ENCODE measurements at regions not wholly inside any gene's neighbourhood (a gene's known extent, or its start where the extent isn't known, plus 50 kb on each side); places are given as distances from the start of the nearest gene placed in this dataset.

- DNase-seq (ENCODE audit: low read depth in 2 of 2), result no peak
These were observed 1087.2 kb upstream of the B3GALT2 start for GRCh38 chr1:194273660-194274059.

GRCh38 chr1:194268839-194269238 is 1082.4 kb upstream of the B3GALT2 start:
- DNase-seq (ENCODE audit: low read depth in 2 of 2), result no peak

DNA sequence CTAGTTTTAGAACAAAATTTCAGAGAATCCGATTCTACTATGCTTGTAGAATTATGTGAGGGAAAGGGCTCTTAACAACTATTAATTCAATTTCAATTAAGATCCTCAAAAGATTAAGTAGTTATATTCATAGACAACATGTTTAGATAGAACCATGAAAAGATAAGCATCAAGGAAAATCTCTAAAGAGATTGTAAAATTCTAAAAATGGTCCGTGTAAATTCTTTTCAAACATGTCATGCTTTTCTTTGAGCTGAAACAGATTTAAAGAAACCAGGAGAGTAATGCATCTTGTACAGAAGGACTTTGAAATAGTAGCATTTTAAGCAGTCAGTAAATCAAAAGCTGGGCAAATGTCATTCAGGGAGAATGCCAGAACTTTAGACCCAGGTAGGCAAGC is 1080.6 kb upstream of the B3GALT2 start:
- no peak for DNase-seq (ENCODE audit: low read depth in 2 of 2)

GRCh38 chr1:194256010-194256409 is 1069.6 kb upstream of the B3GALT2 start:
- no peak for DNase-seq (ENCODE audit: low read depth in 2 of 2)

DNA sequence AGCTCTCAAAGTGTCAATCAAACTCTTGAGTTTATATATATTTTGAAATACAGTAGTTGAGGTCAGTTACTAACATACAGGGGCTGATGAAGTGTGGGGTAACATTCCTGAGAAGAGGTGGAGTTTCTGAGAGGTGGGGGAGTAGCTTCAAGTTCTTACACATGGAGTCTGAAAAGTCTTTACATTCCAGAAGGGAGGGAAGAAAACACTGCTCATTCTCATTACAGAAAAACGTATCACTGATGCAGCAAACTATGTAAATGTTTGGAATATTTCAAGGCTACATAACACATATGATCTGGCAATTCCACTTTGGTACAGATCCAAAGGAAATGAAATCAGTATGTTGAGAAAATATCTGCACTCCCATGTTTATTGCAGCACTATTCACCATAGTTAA is 1065.8 kb upstream of the B3GALT2 start:
- no peak for DNase-seq (ENCODE audit: low read depth in 2 of 2)

DNA sequence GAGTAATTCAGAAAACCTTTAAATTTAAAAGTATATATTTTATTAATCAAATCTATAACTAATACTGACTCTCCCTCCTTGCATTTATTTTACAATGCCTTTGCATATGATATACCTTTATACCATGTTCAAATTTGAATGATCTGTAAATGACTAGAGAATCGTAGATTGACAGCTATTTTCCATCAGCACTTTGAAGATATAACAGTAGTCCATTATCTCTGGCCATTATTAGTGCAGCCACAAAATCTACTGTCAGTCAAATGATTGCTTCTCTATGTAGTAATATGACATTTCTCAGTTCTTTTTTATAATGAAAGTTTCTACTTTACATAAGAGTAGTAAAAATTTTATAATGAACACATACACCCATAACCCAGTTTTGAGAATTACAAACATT is 1054.8 kb upstream of the B3GALT2 start:
- no peak for DNase-seq (ENCODE audit: low read depth in 2 of 2)

DNA sequence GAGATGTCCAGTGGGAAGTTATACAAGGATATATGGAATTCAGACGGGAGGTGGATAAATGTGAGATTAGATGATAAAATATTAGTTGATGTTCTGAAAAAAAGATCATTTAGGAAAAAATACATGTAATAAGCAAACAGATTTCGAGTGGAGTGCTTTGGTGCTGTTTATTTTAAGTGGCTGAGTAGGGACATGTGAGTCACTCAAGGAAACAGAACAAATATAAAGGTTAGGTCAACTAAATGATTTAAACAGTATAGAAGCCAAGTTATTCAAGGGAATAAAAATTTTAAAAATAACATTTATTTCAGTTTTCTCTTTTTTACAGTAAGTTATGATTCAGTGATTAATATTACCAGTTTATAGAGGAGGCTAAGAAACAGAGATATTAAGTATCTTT is 1046.7 kb upstream of the B3GALT2 start:
- DNase-seq (ENCODE audit: low read depth in 2 of 2), result no peak

GRCh38 chr1:194230351-194231144 is 1044.1 kb upstream of the B3GALT2 start:
- no peak for DNase-seq (ENCODE audit: low read depth in 2 of 2)

DNA sequence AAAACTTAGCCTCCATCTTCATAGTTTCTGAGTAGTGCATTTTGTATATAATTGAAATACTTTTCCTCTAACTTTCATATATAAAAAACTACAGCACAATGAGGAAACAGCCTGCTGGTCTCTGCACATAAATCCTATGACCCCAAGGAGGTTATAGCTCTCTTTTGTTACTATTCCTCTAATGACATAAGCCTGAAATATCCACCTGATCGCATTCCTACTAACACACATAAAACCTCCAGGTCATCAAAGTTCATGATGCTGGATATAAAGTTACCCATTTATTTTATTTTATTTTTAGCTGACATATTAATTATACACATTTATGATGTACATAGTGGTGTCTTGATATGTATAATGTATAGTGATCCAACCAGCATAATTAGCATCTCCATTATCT is 1042.0 kb upstream of the B3GALT2 start:
- DNase-seq (ENCODE audit: low read depth in 2 of 2), result no peak

DNA sequence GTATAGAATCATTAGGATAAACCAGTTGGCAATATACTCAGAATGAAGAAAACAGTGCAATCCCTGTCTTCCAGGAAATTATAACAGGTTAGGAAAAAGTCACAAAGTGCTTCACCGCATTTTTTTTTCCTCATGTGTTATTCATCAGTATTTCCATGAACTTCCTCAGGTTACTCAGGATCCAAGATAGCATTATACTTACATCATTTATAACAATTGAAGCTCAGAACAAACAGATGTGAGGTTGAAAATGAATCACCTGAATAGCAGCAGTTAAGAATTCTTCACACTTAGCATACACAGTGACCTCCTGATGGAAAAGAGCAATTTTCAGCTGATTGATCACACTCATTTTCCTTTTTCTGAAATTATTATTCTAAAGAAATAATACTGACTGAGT is 1040.7 kb upstream of the B3GALT2 start:
- no peak for DNase-seq (ENCODE audit: low read depth in 2 of 2)

- DNase-seq (ENCODE audit: low read depth in 2 of 2), result no peak
These were observed 1039.4 kb upstream of the B3GALT2 start for GRCh38 chr1:194225821-194226220.

DNA sequence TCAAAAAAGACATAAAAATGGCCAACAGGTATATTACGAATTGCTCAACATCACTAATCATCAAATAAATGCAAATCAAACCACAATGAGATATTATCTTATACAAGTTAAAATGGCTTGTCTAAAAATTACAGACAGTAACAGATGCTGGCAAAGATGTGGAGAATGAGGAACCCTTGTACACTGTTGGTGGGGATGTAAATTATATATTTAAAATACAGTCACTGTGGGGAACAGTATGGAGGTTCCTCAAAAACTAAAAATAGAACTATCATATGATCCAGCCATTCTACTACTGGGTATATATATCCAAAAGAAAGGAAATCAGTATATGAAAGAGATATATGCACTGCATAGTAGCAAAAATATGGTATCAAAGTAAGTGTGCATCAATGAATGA is 1037.2 kb upstream of the B3GALT2 start:
- DNase-seq (ENCODE audit: low read depth in 2 of 2), result no peak

DNA sequence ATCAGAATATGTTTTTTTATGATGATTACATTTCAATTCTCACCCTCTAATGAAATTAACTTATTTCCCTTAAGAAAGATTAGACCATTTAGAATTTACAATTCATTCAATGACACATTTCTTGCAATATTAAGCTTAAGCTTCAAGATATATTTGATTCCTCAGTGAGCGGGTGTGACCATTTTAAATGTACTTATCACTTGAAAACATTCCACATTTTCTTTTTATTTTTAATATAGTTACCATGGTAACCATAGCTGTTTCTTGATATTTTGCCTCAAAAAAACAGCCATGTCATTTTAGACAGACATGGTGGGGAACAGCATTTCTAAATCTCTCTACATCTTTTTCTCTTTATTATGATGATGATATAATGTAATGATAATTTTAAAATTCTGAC is 1029.0 kb upstream of the B3GALT2 start:
- DNase-seq (ENCODE audit: low read depth in 2 of 2), result no peak

GRCh38 chr1:194214735-194215134 is 1028.3 kb upstream of the B3GALT2 start:
- no peak for DNase-seq (ENCODE audit: low read depth in 2 of 2)

DNA sequence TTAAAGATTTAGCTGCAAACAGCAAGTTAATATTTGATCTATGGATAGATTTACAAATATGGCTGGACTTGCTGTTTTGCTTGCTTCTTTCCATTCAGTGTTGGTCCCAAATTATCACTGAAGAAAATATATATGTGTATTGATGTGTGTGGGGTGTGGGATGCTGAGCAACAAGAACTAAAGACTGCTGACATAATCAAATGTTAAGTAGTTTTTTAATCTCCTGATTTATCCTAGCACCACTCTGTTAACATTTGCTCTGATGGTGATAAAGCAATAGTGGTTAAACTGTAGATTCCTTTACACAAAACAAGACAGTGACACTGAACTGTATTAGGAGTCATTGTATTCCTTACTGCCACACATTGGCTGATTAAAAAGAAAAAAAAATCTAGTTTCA is 1023.5 kb upstream of the B3GALT2 start:
- DNase-seq (ENCODE audit: low read depth in 2 of 2), result no peak

DNA sequence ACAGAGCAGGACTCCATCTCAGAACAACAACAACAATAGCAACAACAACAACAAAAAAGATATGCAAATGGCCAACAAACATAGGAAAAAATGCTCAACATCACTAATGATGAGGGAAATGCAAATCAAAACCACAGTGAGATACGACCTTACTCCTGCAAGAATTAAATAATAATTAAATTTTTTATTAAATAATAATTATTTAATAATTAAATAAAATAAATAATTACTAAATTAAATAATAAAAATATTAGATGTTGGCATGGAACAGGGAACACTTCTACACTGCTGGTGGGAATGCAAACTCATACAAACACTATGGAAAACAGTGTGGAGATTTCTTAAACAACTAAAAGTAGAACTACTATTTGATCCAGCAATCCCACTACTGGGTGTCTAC is 1022.3 kb upstream of the B3GALT2 start:
- no peak for DNase-seq (ENCODE audit: low read depth in 2 of 2)

DNA sequence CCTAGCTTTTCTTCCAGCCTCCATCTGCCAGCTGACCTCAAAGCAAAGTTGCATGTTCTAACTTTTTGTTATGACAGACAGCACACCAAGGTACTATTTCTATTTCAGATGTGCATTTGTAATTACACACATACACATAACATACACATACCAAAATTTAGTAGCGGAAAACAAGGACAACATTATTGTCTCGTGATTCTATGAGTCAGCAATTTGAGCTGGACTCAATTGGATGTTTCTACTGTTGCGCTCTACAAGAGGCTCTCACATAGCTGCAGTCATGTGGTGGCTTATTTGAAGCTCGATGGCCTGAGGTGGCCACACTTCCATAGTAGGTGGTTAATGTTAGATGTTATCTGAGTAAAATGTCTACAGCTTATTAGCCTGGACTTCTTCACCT is 1010.1 kb upstream of the B3GALT2 start:
- DNase-seq (ENCODE audit: low read depth in 2 of 2), result no peak

DNA sequence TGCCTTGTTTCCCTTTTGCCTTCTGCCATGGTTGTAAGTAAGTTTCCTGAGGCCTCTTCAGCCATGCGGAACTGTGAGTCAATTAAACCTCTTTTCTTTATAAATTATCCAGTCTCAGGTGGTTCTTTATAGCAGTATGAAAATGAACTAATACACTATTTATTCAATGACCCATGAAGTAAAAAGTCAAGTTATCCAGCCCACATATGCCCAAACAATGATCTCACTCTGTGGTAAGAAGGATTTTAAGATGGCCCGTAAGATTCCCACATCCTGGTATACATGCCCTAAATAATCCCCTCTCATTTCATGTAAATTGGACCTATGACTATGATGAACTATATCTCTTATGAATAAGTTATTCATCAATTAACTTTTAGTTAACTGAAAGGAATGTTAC is 1008.3 kb upstream of the B3GALT2 start:
- DNase-seq (ENCODE audit: low read depth in 2 of 2), result no peak

GRCh38 chr1:194184974-194185373 is 998.6 kb upstream of the B3GALT2 start:
- DNase-seq (ENCODE audit: low read depth in 2 of 2), result no peak

- DNase-seq (ENCODE audit: low read depth in 2 of 2), result no peak
These were observed 998.0 kb upstream of the B3GALT2 start for GRCh38 chr1:194184425-194184824.

- DNase-seq (ENCODE audit: low read depth in 2 of 2), result no peak
These were observed 995.4 kb upstream of the B3GALT2 start for GRCh38 chr1:194181845-194182244.

DNA sequence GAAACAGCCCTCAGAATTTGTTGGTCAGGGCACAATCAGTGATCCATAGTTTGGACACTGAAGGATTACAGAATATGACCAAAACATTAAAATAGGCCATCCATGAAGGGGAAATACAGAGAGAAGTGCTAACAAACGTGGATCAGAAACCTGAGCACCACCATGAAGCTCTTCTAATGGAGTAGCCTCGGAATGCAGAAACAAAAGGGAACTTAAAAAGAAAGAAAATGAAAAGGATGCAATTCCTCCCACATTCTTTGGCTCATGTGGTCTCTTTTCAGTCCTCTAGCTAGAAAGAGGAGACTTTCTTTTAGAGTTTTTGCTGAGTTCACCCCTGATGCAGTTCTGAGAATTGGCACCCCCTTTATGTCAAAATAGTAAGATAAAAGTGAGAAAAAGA is 989.8 kb upstream of the B3GALT2 start:
- DNase-seq (ENCODE audit: low read depth in 2 of 2), result no peak

DNA sequence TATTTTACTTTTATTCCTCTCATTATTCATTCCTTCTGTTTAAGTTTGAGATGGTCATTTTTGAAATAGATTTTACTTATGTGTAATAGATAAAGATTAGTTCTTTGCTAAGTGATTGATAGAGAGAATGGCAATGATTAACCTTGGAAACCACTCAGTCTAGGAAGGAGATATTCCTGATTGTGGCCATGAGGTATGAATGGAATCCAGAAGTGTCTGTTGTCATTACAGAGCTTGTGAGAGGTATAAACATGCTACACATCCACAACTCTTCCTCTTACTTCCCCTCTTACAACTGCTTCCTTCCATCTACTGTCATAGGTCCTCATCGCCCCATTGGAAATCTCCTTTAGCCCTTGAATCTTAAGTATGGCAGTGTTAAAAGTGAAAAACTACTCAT is 988.8 kb upstream of the B3GALT2 start:
- no peak for DNase-seq (ENCODE audit: low read depth in 2 of 2)

DNA sequence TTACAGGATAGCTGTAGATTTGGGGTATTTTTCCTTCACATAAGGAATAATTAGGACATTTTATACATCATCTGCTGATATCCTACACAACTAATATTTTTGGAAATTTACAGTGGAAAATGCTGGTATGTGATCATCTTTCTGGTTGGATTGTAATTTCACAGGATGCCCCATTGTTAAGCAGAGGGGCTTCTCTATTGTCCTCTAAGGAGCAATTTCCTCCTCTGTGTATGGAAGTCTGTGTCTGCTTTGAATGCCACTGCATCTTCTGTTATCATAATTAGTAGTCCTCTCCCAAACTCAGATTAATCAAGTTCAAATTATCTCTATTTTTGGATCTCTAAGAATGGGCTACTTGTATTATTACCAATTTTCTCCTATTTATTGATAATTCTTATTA is 988.1 kb upstream of the B3GALT2 start:
- no peak for DNase-seq (ENCODE audit: low read depth in 2 of 2)

Measured in stimulated activated CD4-positive, alpha-beta T cell treated with anti-CD3 and anti-CD28 coated beads, Interleukin-15, amount 100 ng/mL, for 48 hours (primary cell).